ENCODE measurements at regions not wholly inside any gene's neighbourhood (a gene's known extent, or its start where the extent isn't known, plus 50 kb on each side); places are given as distances from the start of the nearest gene placed in this dataset.

GRCh38 chr3:59663076-59663850, 613.4 kb upstream of the CFAP20DC start:
- TF ChIP-seq, protein P1, sequence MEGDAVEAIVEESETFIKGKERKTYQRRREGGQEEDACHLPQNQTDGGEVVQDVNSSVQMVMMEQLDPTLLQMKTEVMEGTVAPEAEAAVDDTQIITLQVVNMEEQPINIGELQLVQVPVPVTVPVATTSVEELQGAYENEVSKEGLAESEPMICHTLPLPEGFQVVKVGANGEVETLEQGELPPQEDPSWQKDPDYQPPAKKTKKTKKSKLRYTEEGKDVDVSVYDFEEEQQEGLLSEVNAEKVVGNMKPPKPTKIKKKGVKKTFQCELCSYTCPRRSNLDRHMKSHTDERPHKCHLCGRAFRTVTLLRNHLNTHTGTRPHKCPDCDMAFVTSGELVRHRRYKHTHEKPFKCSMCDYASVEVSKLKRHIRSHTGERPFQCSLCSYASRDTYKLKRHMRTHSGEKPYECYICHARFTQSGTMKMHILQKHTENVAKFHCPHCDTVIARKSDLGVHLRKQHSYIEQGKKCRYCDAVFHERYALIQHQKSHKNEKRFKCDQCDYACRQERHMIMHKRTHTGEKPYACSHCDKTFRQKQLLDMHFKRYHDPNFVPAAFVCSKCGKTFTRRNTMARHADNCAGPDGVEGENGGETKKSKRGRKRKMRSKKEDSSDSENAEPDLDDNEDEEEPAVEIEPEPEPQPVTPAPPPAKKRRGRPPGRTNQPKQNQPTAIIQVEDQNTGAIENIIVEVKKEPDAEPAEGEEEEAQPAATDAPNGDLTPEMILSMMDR (IDR thresholded peaks at IDR 0.05; ENCODE audit: insufficient read depth, low read length, severe bottlenecking) = no peak
- FAIRE-seq (no peak), DNase-seq (ENCODE audit: low read depth) (no peak)
- no peaks in the 10 kb centered on the region for H3K27me3 ChIP-seq (ENCODE audit: control insufficient read depth, insufficient read depth, low read length)
- H3K4me3 ChIP-seq (ENCODE audit: low read depth, low read length) = no peak overlapping the region
- H3K36me3 ChIP-seq (ENCODE audit: control insufficient read depth, insufficient read depth, low read length) = no peaks in the 10 kb centered on the region

DNA sequence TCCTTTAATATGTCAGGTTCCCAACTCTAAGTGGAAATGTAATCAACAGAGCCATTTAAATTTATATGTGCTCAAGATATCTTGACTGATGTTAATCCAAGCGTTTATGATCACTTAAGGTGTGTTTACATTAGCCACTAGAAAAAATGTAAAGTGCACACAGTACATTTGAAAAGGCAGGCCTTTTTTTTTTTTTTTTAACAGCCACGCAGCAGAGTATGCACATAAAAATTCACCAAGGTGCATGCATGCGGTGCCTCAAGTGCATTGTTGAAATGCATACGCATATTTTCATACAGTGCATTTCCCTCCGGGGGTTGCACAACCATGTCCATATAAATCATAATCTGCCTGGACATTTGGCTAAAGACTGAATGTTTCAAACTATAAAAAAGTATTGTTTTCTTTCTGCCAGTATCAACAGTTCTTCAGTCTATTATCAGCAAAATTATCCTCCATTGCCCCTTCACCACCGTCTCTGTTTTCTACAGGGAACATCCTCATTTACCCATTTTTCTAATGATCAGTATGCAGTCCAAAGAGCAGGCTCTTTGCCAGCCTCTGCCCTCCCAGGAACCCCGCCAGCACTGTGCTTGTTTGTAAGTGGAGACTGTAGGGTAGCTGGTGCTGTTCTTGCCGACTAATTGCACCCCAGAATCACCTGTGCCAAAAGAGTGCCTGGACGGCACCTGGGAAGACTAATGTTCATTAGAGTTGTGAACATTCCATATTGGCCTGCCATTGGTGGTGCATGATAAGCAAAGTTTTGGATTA, 611.2 kb upstream of the CFAP20DC start:
- TF ChIP-seq, protein P1 (IDR thresholded peaks at IDR 0.05; ENCODE audit: insufficient read depth, low read length, severe bottlenecking) = no peak
- H3K4me3 ChIP-seq (ENCODE audit: low read depth, low read length) = no peak overlapping the region
- FAIRE-seq (no peak), DNase-seq (ENCODE audit: low read depth) (no peak)
- no peaks in the 10 kb centered on the region for H3K36me3 ChIP-seq (ENCODE audit: control insufficient read depth, insufficient read depth, low read length)
- no peaks in the 10 kb centered on the region for H3K27me3 ChIP-seq (ENCODE audit: control insufficient read depth, insufficient read depth, low read length)

DNA sequence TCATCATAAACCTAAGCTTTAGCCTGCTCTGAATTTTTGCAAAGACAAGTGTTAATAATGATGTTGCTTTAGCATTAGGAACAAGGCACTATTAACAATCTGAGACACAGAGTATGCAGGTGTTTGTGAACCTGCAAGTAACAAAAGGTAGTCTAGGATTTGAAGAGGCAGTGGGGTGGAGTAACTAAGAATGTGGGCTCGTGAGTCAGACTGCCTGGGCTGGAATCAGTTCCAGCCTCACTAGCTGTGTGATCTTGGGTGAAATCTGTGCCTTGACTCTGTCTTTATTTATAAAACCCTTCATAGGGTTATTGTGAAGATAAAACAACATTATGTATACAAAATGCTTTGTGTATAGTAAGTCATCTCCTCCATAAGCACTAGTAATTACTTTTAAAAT, 610.6 kb upstream of the CFAP20DC start:
- FAIRE-seq (no peak), DNase-seq (ENCODE audit: low read depth) (peak; percentile 71)
- TF ChIP-seq, protein P1 (IDR thresholded peaks at IDR 0.05; ENCODE audit: insufficient read depth, low read length, severe bottlenecking) = no peak

GRCh38 chr3:59659755-59660154, 609.9 kb upstream of the CFAP20DC start:
- Histone ChIP-seq H3K36me3 (ENCODE audit: control insufficient read depth, insufficient read depth, low read length) (no peaks in the 10 kb centered on the region), H3K27me3 (ENCODE audit: control insufficient read depth, insufficient read depth, low read length) (no peaks in the 10 kb centered on the region), H3K4me3 (ENCODE audit: low read depth, low read length) (no peak overlapping the region)
- TF ChIP-seq, protein P1 (IDR thresholded peaks at IDR 0.05; ENCODE audit: insufficient read depth, low read length, severe bottlenecking) = no peak
- FAIRE-seq (no peak), DNase-seq (ENCODE audit: low read depth) (no peak)

More for the DNA sequence above, 610.6 kb upstream of the CFAP20DC start:
- Histone ChIP-seq H3K27me3 (ENCODE audit: control insufficient read depth, insufficient read depth, low read length) (no peaks in the 10 kb centered on the region), H3K36me3 (ENCODE audit: control insufficient read depth, insufficient read depth, low read length) (no peaks in the 10 kb centered on the region), H3K4me3 (ENCODE audit: low read depth, low read length) (no peak overlapping the region)

DNA sequence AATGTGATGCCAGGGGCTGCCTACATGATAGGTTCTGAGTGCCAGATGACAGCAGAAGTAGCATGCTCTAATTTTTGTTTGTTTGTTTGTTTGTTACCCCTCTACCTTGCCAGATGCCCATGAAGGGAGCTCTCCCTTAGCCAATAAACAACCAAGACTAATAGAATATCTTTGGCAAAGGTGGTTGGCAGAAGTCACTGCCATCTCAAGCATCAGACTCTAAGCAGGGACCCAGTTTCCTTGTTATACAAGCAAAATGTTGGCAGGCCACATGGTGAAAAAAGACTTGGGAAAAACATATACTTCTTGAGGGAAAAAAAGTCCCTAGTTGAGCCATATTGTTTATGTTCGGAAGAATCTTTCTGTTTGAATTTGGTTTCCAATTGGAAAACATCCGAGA, 609.0 kb upstream of the CFAP20DC start:
- no peak overlapping the region for H3K4me3 ChIP-seq (ENCODE audit: low read depth, low read length)
- FAIRE-seq (no peak), DNase-seq (ENCODE audit: low read depth) (no peak)
- TF ChIP-seq, protein P1 (IDR thresholded peaks at IDR 0.05; ENCODE audit: insufficient read depth, low read length, severe bottlenecking) = no peak
- H3K27me3 ChIP-seq (ENCODE audit: control insufficient read depth, insufficient read depth, low read length) = no peaks in the 10 kb centered on the region
- no peaks in the 10 kb centered on the region for H3K36me3 ChIP-seq (ENCODE audit: control insufficient read depth, insufficient read depth, low read length)
